A549 (cell line): ENCODE measurements at regions not wholly inside any gene's neighbourhood (a gene's known extent, or its start where the extent isn't known, plus 50 kb on each side); places are given as distances from the start of the nearest gene placed in this dataset.

ENCODE experiments used
- ATAC-seq, 2 experiments: fragments of 200-7000 bp in 1 of 2; fragments of >200 bp in 1 of 2; cut with Nextera tagmentation in 1 of 2; cut with Tn5 transposase in 1 of 2; 3 replicates each; pipeline versions ENCODE4 v1.8.0 to v1.9.1; 2018 to 2020; ENCODE audit warnings: mild to moderate bottlenecking in 1 of 2, moderate library complexity in 1 of 2
- CTCF ChIA-PET: fragments of 300-600 bp; sonication (Branson Sonifier 250); formaldehyde crosslinking; extraction: SDS; loops from one replicate; lab custom pipeline; 2021; ENCODE audit warnings: antibody characterized with exemption, inconsistent platforms; lab: Yijun Ruan, JAX
- POLR2A ChIA-PET: fragments of 350-600 bp; formaldehyde crosslinking; extraction: SDS; loops from one replicate; lab custom pipeline; 2021; ENCODE audit warnings: antibody characterized with exemption, inconsistent platforms; lab: Yijun Ruan, JAX
- DNase-seq, 2 experiments: peaks; one replicate each; pipeline versions ENCODE4 v3.0.0 to v3.0.0-alpha.2; 2011 to 2016; ENCODE audit warnings: low read depth in 1 of 2, low spot score in 1 of 2
- FAIRE-seq: peaks from 2 replicates; lab custom pipeline; 2011; peaks lifted over from hg19 to GRCh38; lab: Jason Lieb, UNC
- H3K27ac ChIP-seq, 2 experiments: fragments of >200 bp; sonication (Bioruptor Twin); formaldehyde crosslinking; 3 replicates each; pipeline ENCODE4 v1.5.1; 2016 to 2017
- H3K4me1 ChIP-seq: fragments of >200 bp; sonication (Bioruptor Twin); formaldehyde crosslinking; 3 replicates; pipeline ENCODE4 v1.6.1; 2016
- H3K4me2 ChIP-seq: fragments of >200 bp; sonication (Bioruptor Twin); formaldehyde crosslinking; 3 replicates; pipeline ENCODE4 v1.6.1; 2016
- H3K4me3 ChIP-seq: fragments of >200 bp; sonication (Bioruptor Twin); formaldehyde crosslinking; 3 replicates; pipeline ENCODE4 v1.5.1; 2016
- H3K9me3 ChIP-seq: fragments of >200 bp; sonication (Bioruptor Twin); formaldehyde crosslinking; 3 replicates; pipeline ENCODE4 v1.6.1; 2016
- CBX2 ChIP-seq: fragments of 200-600 bp; sonication (generic); IDR thresholded peaks from 2 replicates; pipeline ENCODE4 v1.6.1; 2016; ENCODE audit warnings: low read depth, mild to moderate bottlenecking, borderline replicate concordance
- CEBPB ChIP-seq, 2 experiments: fragments of >200 bp in 1 of 2; sonication (Bioruptor Twin) in 1 of 2; formaldehyde crosslinking in 1 of 2; IDR thresholded peaks; 2 replicates each; pipeline ENCODE4 v1.6.1; 2012 to 2016
- EHMT2 ChIP-seq: fragments of 200-600 bp; sonication (generic); IDR thresholded peaks from 2 replicates; pipeline ENCODE4 v1.6.1; 2016; ENCODE audit warnings: antibody characterized with exemption, low read depth, mild to moderate bottlenecking, moderate library complexity
- EP300 ChIP-seq, 2 experiments: fragments of >200 bp; sonication (Bioruptor Twin); formaldehyde crosslinking; IDR thresholded peaks; 2 replicates in 1 of 2; 3 replicates in 1 of 2; pipeline ENCODE4 v1.6.1; 2016 to 2017
- FOSL2 ChIP-seq, 2 experiments: fragments of 450-650 bp in 1 of 2; fragments of >200 bp in 1 of 2; sonication (Bioruptor Twin) in 1 of 2; formaldehyde crosslinking; IDR thresholded peaks; 2 replicates each; pipeline versions ENCODE4 v1.5.0 to v1.6.1; 2016 to 2020; ENCODE audit warnings: mild to moderate bottlenecking in 1 of 2, moderate library complexity in 1 of 2
- GATA3 ChIP-seq: IDR thresholded peaks from 2 replicates; pipeline ENCODE4 v1.6.1; 2012; ENCODE audit warnings: borderline replicate concordance
- HDAC2 ChIP-seq: fragments of 200-600 bp; sonication (generic); IDR thresholded peaks from 2 replicates; pipeline ENCODE4 v1.6.1; 2016
- HES2 ChIP-seq: fragments of >200 bp; sonication (Bioruptor Twin); formaldehyde crosslinking; IDR thresholded peaks from 2 replicates; pipeline ENCODE4 v1.6.1; 2016
- HOXB5 ChIP-seq: fragments of 250-450 bp; sonication (Bioruptor Pico); IDR thresholded peaks from 2 replicates; pipeline ENCODE4 v1.5.0; 2020; ENCODE audit warnings: mild to moderate bottlenecking, moderate library complexity
- JUN ChIP-seq, 2 experiments: fragments of >200 bp; sonication (Bioruptor Twin); formaldehyde crosslinking; IDR thresholded peaks; 2 replicates in 1 of 2; 3 replicates in 1 of 2; pipeline ENCODE4 v1.6.1; 2016 to 2017
- JUNB ChIP-seq: fragments of >200 bp; sonication (Bioruptor Twin); formaldehyde crosslinking; IDR thresholded peaks from 2 replicates; pipeline ENCODE4 v1.6.1; 2016
- KDM1A ChIP-seq: fragments of 200-600 bp; sonication (generic); IDR thresholded peaks from 2 replicates; pipeline ENCODE4 v1.6.1; 2016; ENCODE audit warnings: low read depth, mild to moderate bottlenecking
- KDM5A ChIP-seq: fragments of 200-600 bp; sonication (generic); IDR thresholded peaks from 2 replicates; pipeline ENCODE4 v1.6.1; 2016; ENCODE audit warnings: antibody characterized with exemption, mild to moderate bottlenecking
- MAFK ChIP-seq: fragments of 450-650 bp; IDR thresholded peaks from 2 replicates; pipeline ENCODE4 v1.6.1; 2014; ENCODE audit not compliant: partially characterized antibody
- MAZ ChIP-seq: fragments of 150-350 bp; IDR thresholded peaks from 2 replicates; pipeline ENCODE4 v1.6.1; 2014; ENCODE audit warnings: antibody characterized with exemption, low read depth, low read length, borderline replicate concordance
- MYC ChIP-seq: IDR thresholded peaks from 2 replicates; pipeline ENCODE4 v1.6.1; 2012; ENCODE audit warnings: mild to moderate bottlenecking, inconsistent platforms, low read length, improper control_type of control experiment, borderline replicate concordance
- RFX5 ChIP-seq: fragments of 450-650 bp; IDR thresholded peaks from 2 replicates; pipeline ENCODE4 v1.7.1; 2014; ENCODE audit warnings: antibody characterized with exemption, mild to moderate bottlenecking, moderate library complexity
- SREBF2 ChIP-seq: fragments of 450-650 bp; IDR thresholded peaks from 2 replicates; pipeline ENCODE4 v1.6.1; 2014; ENCODE audit warnings: mild to moderate bottlenecking, moderate library complexity
- ZNF302 ChIP-seq: fragments of 250-450 bp; sonication (Bioruptor Pico); IDR thresholded peaks from 2 replicates; pipeline ENCODE4 v1.9.0; 2021; ENCODE audit warnings: inconsistent platforms, mild to moderate bottlenecking, moderate library complexity
- ZSCAN20 ChIP-seq: fragments of 250-450 bp; sonication (Bioruptor Pico); IDR thresholded peaks from 2 replicates; pipeline ENCODE4 v1.8.0; 2022; ENCODE audit warnings: mild to moderate bottlenecking, moderate library complexity
- WGBS: methylation state at CpG from one replicate; pipeline ENCODE4 v1.1.6; 2017; ENCODE audit errors: missing lambda C conversion rate; 5-methylcytosine and 5-hydroxymethylcytosine counted together
- TF ChIP-seq, protein P1 (sequence below): fragments of >200 bp; sonication (Bioruptor Twin); formaldehyde crosslinking; IDR thresholded peaks from 3 replicates; pipeline ENCODE4 v1.6.1; 2016
- TF ChIP-seq, protein P2 (sequence below): IDR thresholded peaks from 2 replicates; pipeline ENCODE4 v1.6.1; 2012
- TF ChIP-seq, protein P3 (sequence below): fragments of >200 bp; sonication (Bioruptor Twin); formaldehyde crosslinking; IDR thresholded peaks from 3 replicates; pipeline ENCODE4 v1.5.1; 2016

DNA sequence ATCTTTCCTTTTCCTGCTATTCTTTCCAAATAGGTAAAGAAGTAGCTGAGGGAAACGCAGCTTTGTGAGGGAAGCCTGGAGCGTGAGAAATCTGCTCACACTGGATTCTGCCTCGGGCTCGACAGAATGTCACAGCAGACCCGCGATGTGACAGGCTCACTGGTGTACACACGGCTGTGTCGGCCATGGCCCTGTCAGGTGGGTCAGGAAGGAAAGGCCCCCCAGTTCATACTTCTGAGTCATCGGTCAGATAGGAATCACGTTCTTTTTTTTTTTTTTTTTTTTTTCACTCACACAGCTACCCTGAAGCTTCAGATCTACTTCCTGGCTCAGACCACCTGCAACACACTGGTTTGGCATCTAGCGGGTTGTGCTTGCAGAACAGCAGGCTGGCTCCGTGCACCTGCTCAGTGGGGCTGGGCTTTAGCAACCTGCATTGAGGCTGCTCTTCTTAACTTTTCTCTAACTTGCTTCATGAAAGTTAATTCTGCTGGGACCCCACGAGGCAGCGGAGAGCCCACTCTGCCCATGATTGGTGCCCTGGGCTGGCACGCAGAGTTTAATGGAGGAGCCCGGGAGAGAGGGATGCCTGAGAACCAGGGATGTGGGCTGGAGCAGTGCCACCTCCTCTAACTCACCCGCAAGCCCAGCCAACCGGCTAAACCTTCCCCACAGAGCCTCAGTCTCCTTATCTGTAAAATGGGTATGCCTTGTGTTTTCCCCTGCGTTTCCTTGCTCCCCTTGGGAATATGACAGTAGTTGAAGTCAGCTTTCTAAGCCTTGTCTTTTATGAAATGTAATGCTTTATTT is 61.5 kb upstream of the FNDC1 start (continued):
- TF ChIP-seq, protein P1, sequence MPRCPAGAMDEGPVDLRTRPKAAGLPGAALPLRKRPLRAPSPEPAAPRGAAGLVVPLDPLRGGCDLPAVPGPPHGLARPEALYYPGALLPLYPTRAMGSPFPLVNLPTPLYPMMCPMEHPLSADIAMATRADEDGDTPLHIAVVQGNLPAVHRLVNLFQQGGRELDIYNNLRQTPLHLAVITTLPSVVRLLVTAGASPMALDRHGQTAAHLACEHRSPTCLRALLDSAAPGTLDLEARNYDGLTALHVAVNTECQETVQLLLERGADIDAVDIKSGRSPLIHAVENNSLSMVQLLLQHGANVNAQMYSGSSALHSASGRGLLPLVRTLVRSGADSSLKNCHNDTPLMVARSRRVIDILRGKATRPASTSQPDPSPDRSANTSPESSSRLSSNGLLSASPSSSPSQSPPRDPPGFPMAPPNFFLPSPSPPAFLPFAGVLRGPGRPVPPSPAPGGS: no peak
- TF ChIP-seq ZNF302 (CRISPR knock-in tag): no peak
- TF ChIP-seq EP300 (IDR thresholded peaks at IDR 0.05): no peak
- TF ChIP-seq MYC: no peak
- TF ChIP-seq, all 56 proteins: peak for 0

DNA sequence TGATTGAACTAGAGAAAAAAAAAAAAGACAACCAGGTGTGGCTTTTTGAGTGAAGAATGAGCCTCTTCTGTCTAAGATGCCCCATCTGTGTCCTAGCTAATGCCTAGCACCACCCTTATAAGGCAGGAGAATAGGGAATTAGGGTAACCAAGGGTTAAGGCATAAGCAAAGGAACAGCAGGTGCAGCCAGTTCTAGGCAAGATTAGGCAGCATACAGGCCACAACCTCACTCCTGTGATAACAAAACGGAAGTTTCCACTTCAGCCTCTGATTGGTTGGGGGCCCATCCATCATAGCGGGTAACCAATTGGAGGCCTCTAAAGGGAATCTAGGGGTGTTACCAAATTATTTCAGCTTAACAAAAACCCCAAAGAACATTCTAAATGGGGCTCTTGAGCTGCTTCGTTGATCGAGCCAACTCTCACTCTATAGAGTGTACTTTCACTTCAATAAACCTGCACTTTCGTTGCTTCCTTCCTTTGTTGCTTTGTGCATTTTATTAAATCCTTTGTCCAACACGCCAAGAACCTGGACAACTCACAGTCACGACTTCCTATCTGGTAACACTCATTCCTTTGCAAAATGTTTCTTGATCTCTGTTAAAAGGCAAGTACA is 61.9 kb upstream of the TAGAP start:
- FAIRE-seq: no peak
- TF ChIP-seq, protein P2, sequence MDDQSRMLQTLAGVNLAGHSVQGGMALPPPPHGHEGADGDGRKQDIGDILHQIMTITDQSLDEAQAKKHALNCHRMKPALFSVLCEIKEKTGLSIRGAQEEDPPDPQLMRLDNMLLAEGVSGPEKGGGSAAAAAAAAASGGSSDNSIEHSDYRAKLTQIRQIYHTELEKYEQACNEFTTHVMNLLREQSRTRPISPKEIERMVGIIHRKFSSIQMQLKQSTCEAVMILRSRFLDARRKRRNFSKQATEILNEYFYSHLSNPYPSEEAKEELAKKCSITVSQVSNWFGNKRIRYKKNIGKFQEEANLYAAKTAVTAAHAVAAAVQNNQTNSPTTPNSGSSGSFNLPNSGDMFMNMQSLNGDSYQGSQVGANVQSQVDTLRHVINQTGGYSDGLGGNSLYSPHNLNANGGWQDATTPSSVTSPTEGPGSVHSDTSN: peak; percentile 89
- no peak for TF ChIP-seq EHMT2
- TF ChIP-seq SREBF2: no peak
- TF ChIP-seq HDAC2: no peak
- no peak for TF ChIP-seq EP300 (IDR thresholded peaks at IDR 0.05)
- no peak for TF ChIP-seq RFX5
- TF ChIP-seq HES2: no peak
- TF ChIP-seq, all 56 proteins: peak for 1
- ChIA-PET CTCF (interaction anchor here (0.6 kb wide), 2 partner anchors 64 to 447 kb away, joined by 3 read pairs; no protein-coding TSS in a partner anchor), POLR2A (no interaction called here)
- no peaks in the 10 kb centered on the region for H3K4me1 ChIP-seq
- H3K9me3 ChIP-seq: no peaks in the 10 kb centered on the region
- no peak overlapping the region for H3K4me2 ChIP-seq
- H3K27ac ChIP-seq: no peak overlapping the region
- ATAC-seq (peak in 1 of 2 experiments; percentile 76; a peak in 3 of 6 replicates), DNase-seq (peak; percentile 30 to 59)
- H3K4me3 ChIP-seq: no peak overlapping the region
- WGBS: 44% methylated on average over 7 of the region's 7 CpGs

DNA sequence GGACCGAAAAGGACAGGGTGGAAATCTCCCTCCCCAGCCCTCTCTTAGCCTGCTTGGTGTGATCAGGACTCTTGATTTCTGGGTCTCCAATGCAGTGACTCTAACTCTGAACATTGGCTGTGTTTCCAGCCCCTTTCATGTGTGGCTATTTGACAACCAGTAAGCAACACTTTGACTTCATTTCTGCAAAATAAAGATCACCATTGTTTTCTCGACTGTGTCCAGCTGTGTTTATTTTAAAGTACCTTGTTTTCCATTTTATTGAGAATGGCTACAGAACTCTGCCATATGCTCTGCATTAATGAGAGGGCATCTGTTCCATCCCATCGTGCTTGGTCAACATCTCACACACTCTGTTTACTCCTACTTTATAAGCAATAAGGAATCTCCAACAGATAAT is 60.9 kb upstream of the TAGAP start:
- POLR2A ChIA-PET: no interaction called here
- Histone ChIP-seq H3K4me2 (no peak overlapping the region), H3K9me3 (no peaks in the 10 kb centered on the region), H3K4me1 (no peaks in the 10 kb centered on the region), H3K27ac (no peak overlapping the region), H3K4me3 (no peak overlapping the region)
- FAIRE-seq (no peak), ATAC-seq (no peak), DNase-seq (no peak)
- 32% methylated on average over 3 of the region's 3 CpGs for WGBS
- TF ChIP-seq JUNB: no peak
- no peak for TF ChIP-seq MYC
- TF ChIP-seq EP300 (IDR thresholded peaks at IDR 0.05): no peak
- TF ChIP-seq SREBF2: no peak
- no peak for TF ChIP-seq FOSL2 (IDR thresholded peaks at IDR 0.05)
- TF ChIP-seq FOSL2 (CRISPR knock-in tag; IDR thresholded peaks at IDR 0.05): no peak
- TF ChIP-seq CBX2: no peak
- TF ChIP-seq HES2: no peak
- TF ChIP-seq KDM5A: no peak
- no peak for TF ChIP-seq GATA3
- TF ChIP-seq RFX5: no peak
- TF ChIP-seq KDM1A: no peak
- TF ChIP-seq, protein P1: no peak
- no peak for TF ChIP-seq MAFK
- TF ChIP-seq HOXB5 (CRISPR knock-in tag): no peak
- no peak for TF ChIP-seq MAZ
- no peak for TF ChIP-seq CEBPB (IDR thresholded peaks at IDR 0.05)
- no peak for TF ChIP-seq ZSCAN20
- no peak for TF ChIP-seq JUN (IDR thresholded peaks at IDR 0.05)
- TF ChIP-seq, protein P3, sequence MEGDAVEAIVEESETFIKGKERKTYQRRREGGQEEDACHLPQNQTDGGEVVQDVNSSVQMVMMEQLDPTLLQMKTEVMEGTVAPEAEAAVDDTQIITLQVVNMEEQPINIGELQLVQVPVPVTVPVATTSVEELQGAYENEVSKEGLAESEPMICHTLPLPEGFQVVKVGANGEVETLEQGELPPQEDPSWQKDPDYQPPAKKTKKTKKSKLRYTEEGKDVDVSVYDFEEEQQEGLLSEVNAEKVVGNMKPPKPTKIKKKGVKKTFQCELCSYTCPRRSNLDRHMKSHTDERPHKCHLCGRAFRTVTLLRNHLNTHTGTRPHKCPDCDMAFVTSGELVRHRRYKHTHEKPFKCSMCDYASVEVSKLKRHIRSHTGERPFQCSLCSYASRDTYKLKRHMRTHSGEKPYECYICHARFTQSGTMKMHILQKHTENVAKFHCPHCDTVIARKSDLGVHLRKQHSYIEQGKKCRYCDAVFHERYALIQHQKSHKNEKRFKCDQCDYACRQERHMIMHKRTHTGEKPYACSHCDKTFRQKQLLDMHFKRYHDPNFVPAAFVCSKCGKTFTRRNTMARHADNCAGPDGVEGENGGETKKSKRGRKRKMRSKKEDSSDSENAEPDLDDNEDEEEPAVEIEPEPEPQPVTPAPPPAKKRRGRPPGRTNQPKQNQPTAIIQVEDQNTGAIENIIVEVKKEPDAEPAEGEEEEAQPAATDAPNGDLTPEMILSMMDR: no peak
- CTCF ChIA-PET: interaction anchor here (2.6 to 5.2 kb wide), 4 partner anchors 10 to 98 kb away, joined by 11 to 45 read pairs (median 27); no protein-coding TSS in a partner anchor
